MM.1S (cell line): ENCODE measurements at regions not wholly inside any gene's neighbourhood (a gene's known extent, or its start where the extent isn't known, plus 50 kb on each side); places are given as distances from the start of the nearest gene placed in this dataset.

Experiments
- CTCF ChIP-seq: fragments of 300-600 bp; sonication (generic); IDR thresholded peaks from 2 replicates; pipeline ENCODE4 v1.5.1; 2016; ENCODE audit warnings: antibody characterized with exemption, low read length, mixed read lengths
- EZH2 ChIP-seq: fragments of 300-600 bp; sonication (generic); optimal IDR thresholded peaks from 2 replicates; pipeline ENCODE3; 2017; ENCODE audit warnings: low read depth, mild to moderate bottlenecking, antibody characterized with exemption, low read length, mixed read lengths

GRCh38 chr3:78091478-78092119 lies 1051.7 kb downstream of the ROBO2 start:
- TF ChIP-seq CTCF: no peak
- no peak for TF ChIP-seq EZH2
